ENCODE measurements at regions not wholly inside any gene's neighbourhood (a gene's known extent, or its start where the extent isn't known, plus 50 kb on each side); places are given as distances from the start of the nearest gene placed in this dataset.
A peak's percentile ranks its signal among the peaks of the same experiment; 100 is the strongest.

GRCh38 chr10:62652564-62652963 lies 152.0 kb upstream of the ADO start:
- no peak for TF ChIP-seq POLR2A (IDR thresholded peaks at IDR 0.05; ENCODE audit: extremely low read depth, insufficient read length)
- no peak for TF ChIP-seq MAX (IDR thresholded peaks at IDR 0.05; ENCODE audit: low read depth, low read length)
- no peak for TF ChIP-seq MYC (IDR thresholded peaks at IDR 0.05; ENCODE audit: low read depth, low read length)
- TF ChIP-seq CTCF (IDR thresholded peaks at IDR 0.05; ENCODE audit: low read depth, low read length), result no peak
- no peak for DNase-seq (ENCODE audit: low read depth)
- H3K4me3 ChIP-seq (ENCODE audit: low read depth, low read length), result no peak overlapping the region

- TF ChIP-seq POLR2A (IDR thresholded peaks at IDR 0.05; ENCODE audit: extremely low read depth, insufficient read length), result no peak
- TF ChIP-seq MAX (IDR thresholded peaks at IDR 0.05; ENCODE audit: low read depth, low read length), result no peak
- TF ChIP-seq CTCF (IDR thresholded peaks at IDR 0.05; ENCODE audit: low read depth, low read length), result no peak
- TF ChIP-seq MYC (IDR thresholded peaks at IDR 0.05; ENCODE audit: low read depth, low read length), result no peak
- H3K4me3 ChIP-seq (ENCODE audit: low read depth, low read length), result no peak overlapping the region
- peak; percentile 57 for DNase-seq (ENCODE audit: low read depth)
Observed at GRCh38 chr10:62653254-62653653, 151.3 kb upstream of the ADO start.

GRCh38 chr10:62654966-62655336 lies 149.6 kb upstream of the ADO start:
- no peak for TF ChIP-seq MYC (IDR thresholded peaks at IDR 0.05; ENCODE audit: low read depth, low read length)
- no peak for TF ChIP-seq MAX (IDR thresholded peaks at IDR 0.05; ENCODE audit: low read depth, low read length)
- TF ChIP-seq CTCF (IDR thresholded peaks at IDR 0.05; ENCODE audit: low read depth, low read length), result no peak
- TF ChIP-seq POLR2A (IDR thresholded peaks at IDR 0.05; ENCODE audit: extremely low read depth, insufficient read length), result no peak
- DNase-seq (ENCODE audit: low read depth), result no peak
- H3K4me3 ChIP-seq (ENCODE audit: low read depth, low read length), result no peak overlapping the region

- TF ChIP-seq POLR2A (IDR thresholded peaks at IDR 0.05; ENCODE audit: extremely low read depth, insufficient read length), result no peak
- TF ChIP-seq MYC (IDR thresholded peaks at IDR 0.05; ENCODE audit: low read depth, low read length), result no peak
- no peak for TF ChIP-seq CTCF (IDR thresholded peaks at IDR 0.05; ENCODE audit: low read depth, low read length)
- no peak for TF ChIP-seq MAX (IDR thresholded peaks at IDR 0.05; ENCODE audit: low read depth, low read length)
- no peak overlapping the region for H3K4me3 ChIP-seq (ENCODE audit: low read depth, low read length)
- DNase-seq (ENCODE audit: low read depth), result no peak
Observed at GRCh38 chr10:62655337-62655994, 149.1 kb upstream of the ADO start.

GRCh38 chr10:62657244-62657835 lies 147.2 kb upstream of the ADO start:
- TF ChIP-seq MAX (IDR thresholded peaks at IDR 0.05; ENCODE audit: low read depth, low read length) (no peak), MYC (IDR thresholded peaks at IDR 0.05; ENCODE audit: low read depth, low read length) (no peak), CTCF (IDR thresholded peaks at IDR 0.05; ENCODE audit: low read depth, low read length) (no peak), POLR2A (IDR thresholded peaks at IDR 0.05; ENCODE audit: extremely low read depth, insufficient read length) (no peak)
- no peak overlapping the region for H3K4me3 ChIP-seq (ENCODE audit: low read depth, low read length)
- no peak for DNase-seq (ENCODE audit: low read depth)
